Lower lobe of right lung (tissue), 2 donors: ENCODE measurements at regions not wholly inside any gene's neighbourhood (a gene's known extent, or its start where the extent isn't known, plus 50 kb on each side); places are given as distances from the start of the nearest gene placed in this dataset.
"Not testable (repeated sequence)": the region's sequence is repeated elsewhere in the genome, so short reads cannot be mapped to it uniquely, and the experiment has no call there.

Experiments used
- ATAC-seq, 2 donors: fragments of 200-7000 bp; cut with Tn5 transposase; one replicate each; pipeline ENCODE4 v1.9.1; 2020 to 2022; ENCODE audit warnings: mild to moderate bottlenecking in 2 of 2, moderate library complexity in 2 of 2
- DNase-seq: peaks from one replicate; pipeline ENCODE4 v3.0.0-alpha.2; 2020
- H3K27ac ChIP-seq: fragments of 200-600 bp; one replicate; pipeline ENCODE4 v1.8.0; 2022
- H3K27me3 ChIP-seq: fragments of 200-600 bp; one replicate; pipeline ENCODE4 v1.8.0; 2022; ENCODE audit warnings: low read depth
- H3K36me3 ChIP-seq: fragments of 200-600 bp; one replicate; pipeline ENCODE4 v1.8.0; 2022; ENCODE audit warnings: mild to moderate bottlenecking
- H3K4me1 ChIP-seq: fragments of 200-600 bp; one replicate; pipeline ENCODE4 v1.8.0; 2022
- H3K4me3 ChIP-seq: fragments of 200-600 bp; one replicate; pipeline ENCODE4 v1.8.0; 2022; ENCODE audit warnings: mild to moderate bottlenecking
- H3K9me3 ChIP-seq: fragments of 200-600 bp; one replicate; pipeline ENCODE4 v1.8.0; 2022
- intact Hi-C: fragments of 100-400 bp; cut with DNase I; formaldehyde crosslinking; loops from one replicate; pipeline ENCODE4 v1.11.0; 2022
- TF ChIP-seq, protein P1 (sequence below): fragments of 200-600 bp; IDR thresholded peaks from one replicate; pipeline ENCODE4 v1.8.0; 2022; ENCODE audit warnings: antibody characterized with exemption, mild to moderate bottlenecking
- donor health status: DM: no; HTN: yes; CAD: no; lungs with severe emphysema.

DNA sequence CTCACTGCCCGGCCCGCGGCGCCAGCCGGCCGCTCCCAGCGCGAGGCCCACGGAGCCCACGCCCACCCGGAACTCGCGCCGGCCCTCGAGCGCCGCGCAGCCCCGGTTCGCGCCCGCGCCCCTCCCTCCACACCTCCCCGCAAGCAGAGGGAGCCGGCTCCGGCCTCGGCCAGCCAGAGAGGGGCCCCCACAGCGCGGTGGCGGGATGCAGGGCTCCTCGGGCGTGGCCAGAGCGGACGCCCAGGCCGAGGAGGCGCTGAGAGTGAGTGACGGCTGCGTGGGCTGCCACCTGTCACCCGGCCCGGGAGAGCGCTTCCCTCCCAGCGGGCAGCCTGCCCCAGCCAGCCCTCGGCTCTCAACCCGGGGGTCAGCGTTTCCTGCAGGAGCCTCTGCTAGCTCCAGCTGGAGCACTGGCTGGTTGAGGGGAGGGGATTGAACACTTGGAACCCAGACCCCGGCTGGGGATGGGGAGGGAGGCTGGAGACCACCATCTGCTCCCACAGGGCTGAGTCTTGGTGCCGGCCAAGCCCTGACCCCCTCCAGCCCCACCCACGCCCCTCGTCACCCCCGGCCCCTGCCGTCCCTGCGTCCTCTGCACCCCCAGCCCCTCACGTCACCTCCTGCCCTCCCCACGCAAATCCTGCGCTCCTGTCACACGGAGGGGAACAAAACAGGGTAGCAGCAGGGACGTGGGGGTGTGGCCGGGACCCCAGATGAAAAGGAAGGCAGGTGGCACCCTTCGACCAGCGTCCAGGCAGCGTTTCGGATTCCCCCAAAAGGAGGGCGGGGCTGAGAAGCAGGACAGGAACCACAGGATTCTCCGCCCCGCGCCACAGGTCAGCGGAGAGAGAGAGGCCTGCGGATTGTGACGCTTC lies 157.0 kb downstream of the BRD1 start:
- ATAC-seq (peak; percentile 66 to 78), DNase-seq (peak; percentile 55)
- no peaks in the 10 kb centered on the region for H3K9me3 ChIP-seq
- H3K27me3 ChIP-seq = peaks cover 34% of the 10 kb centered on the region
- TF ChIP-seq, protein P1, sequence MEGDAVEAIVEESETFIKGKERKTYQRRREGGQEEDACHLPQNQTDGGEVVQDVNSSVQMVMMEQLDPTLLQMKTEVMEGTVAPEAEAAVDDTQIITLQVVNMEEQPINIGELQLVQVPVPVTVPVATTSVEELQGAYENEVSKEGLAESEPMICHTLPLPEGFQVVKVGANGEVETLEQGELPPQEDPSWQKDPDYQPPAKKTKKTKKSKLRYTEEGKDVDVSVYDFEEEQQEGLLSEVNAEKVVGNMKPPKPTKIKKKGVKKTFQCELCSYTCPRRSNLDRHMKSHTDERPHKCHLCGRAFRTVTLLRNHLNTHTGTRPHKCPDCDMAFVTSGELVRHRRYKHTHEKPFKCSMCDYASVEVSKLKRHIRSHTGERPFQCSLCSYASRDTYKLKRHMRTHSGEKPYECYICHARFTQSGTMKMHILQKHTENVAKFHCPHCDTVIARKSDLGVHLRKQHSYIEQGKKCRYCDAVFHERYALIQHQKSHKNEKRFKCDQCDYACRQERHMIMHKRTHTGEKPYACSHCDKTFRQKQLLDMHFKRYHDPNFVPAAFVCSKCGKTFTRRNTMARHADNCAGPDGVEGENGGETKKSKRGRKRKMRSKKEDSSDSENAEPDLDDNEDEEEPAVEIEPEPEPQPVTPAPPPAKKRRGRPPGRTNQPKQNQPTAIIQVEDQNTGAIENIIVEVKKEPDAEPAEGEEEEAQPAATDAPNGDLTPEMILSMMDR = no peak
- peak overlapping the region; percentile 50 for H3K4me3 ChIP-seq
- H3K4me1 ChIP-seq = peaks cover 17% of the 10 kb centered on the region
- H3K27ac ChIP-seq = no peak overlapping the region
- H3K36me3 ChIP-seq = no peaks in the 10 kb centered on the region
- intact Hi-C loops = no loop called here

DNA sequence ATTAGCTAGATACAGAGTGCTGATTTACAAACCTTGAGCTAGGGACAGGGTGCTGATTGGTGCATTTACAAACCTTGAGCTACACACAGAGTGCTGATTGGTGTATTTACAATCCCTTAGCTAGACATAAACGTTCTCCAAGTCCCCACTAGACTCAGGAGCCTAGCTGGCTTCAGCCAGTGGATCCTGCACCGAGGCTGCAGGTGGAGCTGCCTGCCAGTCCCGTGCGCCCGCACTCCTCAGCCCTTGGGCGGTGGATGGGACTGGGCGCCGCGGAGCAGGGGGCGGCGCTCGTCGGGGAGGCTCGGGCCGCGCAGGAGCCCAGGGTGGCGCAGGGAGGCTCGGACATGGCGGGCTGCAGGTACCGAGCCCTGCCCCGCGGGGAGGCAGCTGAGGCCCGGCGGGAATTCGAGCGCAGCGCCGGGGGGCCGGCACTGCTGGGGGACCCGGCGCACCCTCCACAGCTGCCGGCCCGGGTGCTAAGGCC lies 157.7 kb downstream of the BRD1 start:
- Histone ChIP-seq H3K27me3 (peaks cover 34% of the 10 kb centered on the region), H3K4me3 (peak overlapping the region; percentile 50), H3K4me1 (peaks cover 22% of the 10 kb centered on the region)
- peak; percentile 39 for DNase-seq
- intact Hi-C loops, H3K27ac ChIP-seq, H3K36me3 ChIP-seq, ATAC-seq, H3K9me3 ChIP-seq: not testable (repeated sequence)

DNA sequence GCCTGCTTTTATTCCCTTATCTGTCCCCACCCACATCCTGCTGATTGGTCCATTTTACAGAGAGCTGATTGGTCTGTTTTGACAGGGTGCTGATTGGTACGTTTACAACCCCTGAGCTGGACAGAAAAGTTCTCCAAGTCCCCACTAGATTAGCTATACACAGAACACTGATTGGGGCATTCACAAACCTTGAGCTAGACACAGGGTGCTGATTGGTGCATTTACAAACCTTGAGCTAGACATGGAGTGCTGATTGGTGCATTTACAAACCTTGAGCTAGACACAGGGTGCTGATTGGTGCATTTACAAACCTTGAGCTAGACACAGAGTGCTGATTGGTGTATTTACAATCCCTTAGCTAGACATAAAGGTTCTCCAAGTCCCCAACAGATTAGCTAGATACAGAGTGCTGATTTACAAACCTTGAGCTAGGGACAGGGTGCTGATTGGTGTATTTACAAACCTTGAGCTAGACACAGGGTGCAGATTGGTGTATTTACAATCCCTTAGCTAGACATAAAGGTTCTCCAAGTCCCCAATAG lies 158.2 kb downstream of the BRD1 start:
- H3K27ac ChIP-seq, DNase-seq, H3K36me3 ChIP-seq, ATAC-seq, intact Hi-C loops, H3K9me3 ChIP-seq: not testable (repeated sequence)
- H3K27me3 ChIP-seq = peaks cover 34% of the 10 kb centered on the region
- H3K4me3 ChIP-seq = peak overlapping the region; percentile 50
- peaks cover 26% of the 10 kb centered on the region for H3K4me1 ChIP-seq

DNA sequence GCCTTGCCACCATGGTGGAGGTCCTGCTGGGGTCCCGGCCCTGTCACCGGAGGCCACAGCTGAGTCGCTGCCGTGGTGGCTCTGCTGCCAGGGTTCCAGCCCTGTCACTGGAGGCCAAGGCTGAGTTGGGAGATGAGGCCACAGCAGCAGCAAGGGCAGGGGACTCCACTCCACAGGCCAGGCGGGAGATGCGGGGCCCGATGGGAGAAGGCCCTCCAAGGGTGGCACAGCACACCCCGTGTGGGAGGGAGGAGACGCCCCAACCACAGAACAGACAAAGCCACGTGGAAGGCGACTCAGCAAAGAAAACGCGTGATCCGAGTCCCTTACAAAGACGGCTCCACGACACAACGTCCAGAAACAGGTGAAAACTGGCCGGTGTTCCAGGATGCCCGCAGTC lies 159.3 kb downstream of the BRD1 start:
- TF ChIP-seq, protein P1 = no peak
- Histone ChIP-seq H3K36me3 (no peaks in the 10 kb centered on the region), H3K27ac (no peak overlapping the region), H3K4me3 (no peak overlapping the region), H3K27me3 (peaks cover 40% of the 10 kb centered on the region), H3K9me3 (no peaks in the 10 kb centered on the region), H3K4me1 (peaks cover 26% of the 10 kb centered on the region)
- ATAC-seq (no peak), DNase-seq (peak; percentile 38)
- intact Hi-C loops = no loop called here

DNA sequence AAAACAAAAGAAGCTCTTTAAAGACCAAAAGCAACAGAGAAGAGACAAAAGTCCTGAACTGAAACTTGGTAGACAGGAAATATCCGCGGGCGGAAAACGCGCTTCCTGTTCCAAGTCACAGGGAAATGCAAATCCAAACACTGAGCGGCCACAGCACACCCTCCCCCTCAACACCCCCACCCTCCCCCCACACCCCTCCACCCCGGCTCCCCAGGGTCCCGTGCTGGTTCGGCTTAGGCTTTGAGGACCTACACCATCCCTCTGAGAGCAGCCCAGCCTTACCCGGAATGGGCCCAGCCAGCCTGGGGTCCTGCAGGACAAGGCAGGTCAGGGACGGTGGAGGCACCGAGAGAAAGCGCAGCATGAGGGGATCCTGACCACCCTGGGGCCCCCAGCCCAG lies 160.4 kb downstream of the BRD1 start:
- intact Hi-C loops = no loop called here
- Histone ChIP-seq H3K9me3 (no peaks in the 10 kb centered on the region), H3K4me3 (peak overlapping the region; percentile 2), H3K36me3 (no peaks in the 10 kb centered on the region), H3K4me1 (peaks cover 26% of the 10 kb centered on the region), H3K27me3 (peaks cover 40% of the 10 kb centered on the region), H3K27ac (peak overlapping the region; percentile 76)
- ATAC-seq (peak in 1 of 2 donors; percentile 6), DNase-seq (peak; percentile 60)
- TF ChIP-seq, protein P1 = no peak

DNA sequence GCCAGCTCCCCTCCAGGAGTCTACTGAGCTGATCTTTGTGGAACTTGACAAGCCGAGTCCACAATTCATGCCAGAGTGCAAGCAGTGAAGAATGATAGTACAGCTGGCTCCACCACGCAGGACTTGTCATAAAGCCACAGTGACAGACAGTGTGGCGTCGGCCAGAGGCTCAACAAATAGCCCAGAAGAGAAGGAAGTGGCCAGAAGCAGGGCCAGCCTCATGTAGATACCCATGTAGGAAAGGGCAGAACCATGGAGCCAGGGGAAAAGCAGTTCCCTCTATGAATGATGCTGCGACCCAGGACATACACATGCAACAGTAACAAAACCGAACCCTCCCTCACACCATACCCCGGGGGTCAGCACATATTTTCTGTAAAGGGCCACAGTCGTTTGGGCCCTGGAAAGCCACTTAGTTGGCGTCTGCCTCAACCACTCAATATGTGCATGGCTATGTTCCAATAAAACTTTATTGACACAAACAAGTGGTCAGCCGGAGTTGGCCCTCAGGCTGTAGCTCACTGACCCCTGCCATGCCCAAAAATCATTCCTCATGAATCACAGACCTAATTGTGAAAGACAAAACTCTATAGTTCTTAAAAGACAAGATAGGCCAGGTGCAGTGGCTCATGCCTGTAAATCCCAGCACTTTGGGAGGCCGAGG lies 161.4 kb downstream of the BRD1 start:
- Histone ChIP-seq H3K36me3 (no peaks in the 10 kb centered on the region), H3K4me1 (peaks cover 23% of the 10 kb centered on the region), H3K27ac (peak overlapping the region; percentile 76), H3K4me3 (peak overlapping the region; percentile 2), H3K9me3 (no peaks in the 10 kb centered on the region), H3K27me3 (peaks cover 31% of the 10 kb centered on the region)
- DNase-seq = peak; percentile 20
- no peak for ATAC-seq
- intact Hi-C loops = no loop called here
- TF ChIP-seq, protein P1 = no peak
